Thoracic aorta (tissue), 2 donors: ENCODE measurements at regions not wholly inside any gene's neighbourhood (a gene's known extent, or its start where the extent isn't known, plus 50 kb on each side); places are given as distances from the start of the nearest gene placed in this dataset.

Experiments used
- ATAC-seq: fragments of 150-250 bp; one replicate; pipeline ENCODE4 v1.8.0; 2017; ENCODE audit warnings: low read depth; ENCODE audit not compliant: insufficient number of reproducible peaks, low FRiP score
- DNase-seq: peaks from one replicate; pipeline ENCODE4 v3.0.0-alpha.2; 2020; ENCODE audit warnings: low spot score
- H3K27ac ChIP-seq, 2 donors: fragments of 200-600 bp; sonication (generic); 1 replicate in 1 of 2; 2 replicates in 1 of 2; pipeline ENCODE4 v1.5.1; 2016; ENCODE audit warnings: mild to moderate bottlenecking in 2 of 2, moderate library complexity in 2 of 2
- H3K27me3 ChIP-seq: fragments of 200-600 bp; sonication (generic); replicated peaks from 2 replicates; pipeline ENCODE4 v1.6.0; 2016; ENCODE audit warnings: mild to moderate bottlenecking; ENCODE audit not compliant: insufficient read depth
- H3K36me3 ChIP-seq: fragments of 200-600 bp; sonication (generic); one replicate; pipeline ENCODE4 v1.5.1; 2016
- H3K4me1 ChIP-seq, 2 donors: fragments of 200-600 bp; sonication (generic); 1 replicate in 1 of 2; 2 replicates in 1 of 2; pipeline versions ENCODE4 v1.5.1 to v1.6.0; 2016; ENCODE audit warnings: low read depth in 2 of 2, mild to moderate bottlenecking in 1 of 2; ENCODE audit not compliant: control insufficient read depth in 1 of 2
- H3K4me3 ChIP-seq: fragments of 200-600 bp; sonication (generic); 2 replicates; pipeline ENCODE4 v1.5.1; 2016; ENCODE audit warnings: mild to moderate bottlenecking
- H3K9me3 ChIP-seq: fragments of 200-600 bp; sonication (generic); 2 replicates; pipeline ENCODE4 v1.5.1; 2016
- CTCF ChIP-seq: fragments of 200-600 bp; sonication (generic); IDR thresholded peaks from one replicate; pipeline ENCODE4 v1.5.1; 2019; ENCODE audit warnings: antibody characterized with exemption

- DNase-seq, result no peak
- Histone ChIP-seq H3K4me3 (no peak overlapping the region), H3K9me3 (no peaks in the 10 kb centered on the region), H3K27me3 (no peaks in the 10 kb centered on the region), H3K4me1 (no peaks in the 10 kb centered on the region), H3K36me3 (no peaks in the 10 kb centered on the region), H3K27ac (no peak overlapping the region)
- TF ChIP-seq CTCF, result no peak
- ATAC-seq, result no peak
Measured at GRCh38 chr5:104706600-104706999, 1144.0 kb upstream of the NUDT12 start.

GRCh38 chr5:104702212-104702611 lies 1139.6 kb upstream of the NUDT12 start:
- DNase-seq, result no peak
- H3K27ac ChIP-seq, result no peak overlapping the region
- TF ChIP-seq CTCF, result no peak
- peaks cover 10% of the 10 kb centered on the region for H3K9me3 ChIP-seq
- no peak overlapping the region for H3K4me3 ChIP-seq
- no peaks in the 10 kb centered on the region for H3K36me3 ChIP-seq
- H3K27me3 ChIP-seq, result no peaks in the 10 kb centered on the region
- ATAC-seq, result no peak
- no peaks in the 10 kb centered on the region for H3K4me1 ChIP-seq

- H3K4me1 ChIP-seq, result no peaks in the 10 kb centered on the region
- no peak overlapping the region for H3K4me3 ChIP-seq
- DNase-seq, result no peak
- TF ChIP-seq CTCF, result no peak
- no peak for ATAC-seq
- H3K9me3 ChIP-seq, result peaks cover 10% of the 10 kb centered on the region
- no peak overlapping the region for H3K27ac ChIP-seq
- no peaks in the 10 kb centered on the region for H3K27me3 ChIP-seq
- H3K36me3 ChIP-seq, result no peaks in the 10 kb centered on the region
Measured at GRCh38 chr5:104699438-104699837, 1136.8 kb upstream of the NUDT12 start.

- Histone ChIP-seq H3K4me3 (no peak overlapping the region), H3K36me3 (no peaks in the 10 kb centered on the region), H3K27me3 (no peaks in the 10 kb centered on the region), H3K4me1 (no peaks in the 10 kb centered on the region), H3K27ac (no peak overlapping the region), H3K9me3 (no peaks in the 10 kb centered on the region)
- TF ChIP-seq CTCF, result no peak
- DNase-seq, result no peak
- no peak for ATAC-seq
Measured at GRCh38 chr5:104661256-104661655, 1098.7 kb upstream of the NUDT12 start.

GRCh38 chr5:104659497-104659896 lies 1096.9 kb upstream of the NUDT12 start:
- H3K27ac ChIP-seq, result no peak overlapping the region
- no peaks in the 10 kb centered on the region for H3K9me3 ChIP-seq
- ATAC-seq (no peak), DNase-seq (no peak)
- TF ChIP-seq CTCF, result no peak
- no peaks in the 10 kb centered on the region for H3K36me3 ChIP-seq
- H3K4me3 ChIP-seq, result no peak overlapping the region
- no peaks in the 10 kb centered on the region for H3K4me1 ChIP-seq
- no peaks in the 10 kb centered on the region for H3K27me3 ChIP-seq
